Neural progenitor cell (in vitro differentiated cells): ENCODE measurements at regions not wholly inside any gene's neighbourhood (a gene's known extent, or its start where the extent isn't known, plus 50 kb on each side); places are given as distances from the start of the nearest gene placed in this dataset.

ENCODE experiments used
- EZH2 ChIP-seq: fragments of 200-600 bp; sonication (generic); IDR thresholded peaks from 2 replicates; pipeline ENCODE4 v1.6.1; 2017; ENCODE audit warnings: antibody characterized with exemption, mild to moderate bottlenecking, moderate library complexity
- EZH2phosphoT487 ChIP-seq: fragments of 200-600 bp; sonication (generic); IDR thresholded peaks from 2 replicates; pipeline ENCODE4 v1.6.1; 2017; ENCODE audit warnings: antibody characterized with exemption
- TF ChIP-seq, protein P1 (sequence below): fragments of 200-600 bp; sonication (generic); IDR thresholded peaks from 2 replicates; pipeline ENCODE4 v1.5.1; 2017; ENCODE audit warnings: antibody characterized with exemption, mild to moderate bottlenecking

DNA sequence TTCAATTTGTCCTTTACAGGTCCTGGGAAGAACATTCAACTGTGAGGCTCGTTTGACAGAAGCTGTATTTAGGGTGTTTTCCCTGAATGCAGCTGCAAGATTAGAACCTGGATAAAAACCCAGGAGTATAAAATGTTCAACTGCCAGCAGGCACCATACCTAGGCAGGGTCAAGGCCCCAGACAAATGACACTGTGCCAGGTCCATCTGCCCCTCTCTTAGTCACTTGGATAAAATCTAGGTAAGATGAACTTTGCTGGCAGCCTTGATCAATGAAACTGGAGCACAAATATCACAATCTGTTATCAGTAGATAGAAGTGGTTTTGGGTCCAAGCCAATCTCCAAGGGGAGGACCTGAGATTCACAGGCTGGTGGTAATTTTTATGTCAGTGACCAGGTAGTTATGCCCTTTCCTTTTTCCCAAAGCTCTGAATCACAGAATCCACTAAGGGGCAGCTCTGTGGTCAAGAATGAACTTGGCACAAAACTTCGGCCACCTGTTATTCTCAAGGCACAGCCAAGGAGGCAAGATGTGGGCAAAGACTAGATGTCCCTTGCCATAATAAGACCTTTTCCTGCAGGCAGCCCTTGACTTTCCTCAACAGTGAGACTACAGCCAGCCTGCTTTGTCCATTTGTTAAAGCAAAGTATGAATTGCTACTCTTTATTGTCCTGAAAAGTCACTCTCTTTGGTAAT lies 501.0 kb downstream of the PPARGC1A start:
- TF ChIP-seq, protein P1, sequence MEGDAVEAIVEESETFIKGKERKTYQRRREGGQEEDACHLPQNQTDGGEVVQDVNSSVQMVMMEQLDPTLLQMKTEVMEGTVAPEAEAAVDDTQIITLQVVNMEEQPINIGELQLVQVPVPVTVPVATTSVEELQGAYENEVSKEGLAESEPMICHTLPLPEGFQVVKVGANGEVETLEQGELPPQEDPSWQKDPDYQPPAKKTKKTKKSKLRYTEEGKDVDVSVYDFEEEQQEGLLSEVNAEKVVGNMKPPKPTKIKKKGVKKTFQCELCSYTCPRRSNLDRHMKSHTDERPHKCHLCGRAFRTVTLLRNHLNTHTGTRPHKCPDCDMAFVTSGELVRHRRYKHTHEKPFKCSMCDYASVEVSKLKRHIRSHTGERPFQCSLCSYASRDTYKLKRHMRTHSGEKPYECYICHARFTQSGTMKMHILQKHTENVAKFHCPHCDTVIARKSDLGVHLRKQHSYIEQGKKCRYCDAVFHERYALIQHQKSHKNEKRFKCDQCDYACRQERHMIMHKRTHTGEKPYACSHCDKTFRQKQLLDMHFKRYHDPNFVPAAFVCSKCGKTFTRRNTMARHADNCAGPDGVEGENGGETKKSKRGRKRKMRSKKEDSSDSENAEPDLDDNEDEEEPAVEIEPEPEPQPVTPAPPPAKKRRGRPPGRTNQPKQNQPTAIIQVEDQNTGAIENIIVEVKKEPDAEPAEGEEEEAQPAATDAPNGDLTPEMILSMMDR = no peak
- no peak for TF ChIP-seq EZH2
- TF ChIP-seq EZH2phosphoT487 = no peak
